ENCODE measurements at regions not wholly inside any gene's neighbourhood (a gene's known extent, or its start where the extent isn't known, plus 50 kb on each side); places are given as distances from the start of the nearest gene placed in this dataset.

DNA sequence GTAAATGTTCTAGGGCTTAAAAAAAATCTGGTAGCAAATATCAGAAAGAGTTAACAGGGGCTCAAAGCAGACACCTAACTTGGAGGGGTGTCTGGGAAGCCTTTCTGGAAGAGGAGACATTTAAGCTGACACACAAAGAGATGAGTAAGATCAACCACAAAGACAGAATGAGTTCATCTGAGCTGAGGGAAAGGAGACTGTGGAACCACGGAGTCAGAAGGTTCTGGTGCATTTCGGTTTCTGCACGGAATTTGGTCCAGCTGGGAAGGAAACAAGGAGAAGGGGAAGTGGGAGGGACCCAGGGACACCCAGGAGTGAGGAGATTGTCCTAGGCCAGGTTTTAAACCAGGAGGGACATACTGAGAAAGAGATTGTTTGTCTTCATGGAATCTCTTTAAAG, 161.1 kb downstream of the PHETA1 start:
- no peaks in the 10 kb centered on the region for H3K27me3 ChIP-seq (ENCODE audit: control insufficient read depth, insufficient read depth, low read length)
- ChIA-PET POLR2A (no interaction called here), CTCF (no interaction called here)
- no peak overlapping the region for H3K4me3 ChIP-seq (ENCODE audit: low read depth, low read length)
- TF ChIP-seq, protein P1, sequence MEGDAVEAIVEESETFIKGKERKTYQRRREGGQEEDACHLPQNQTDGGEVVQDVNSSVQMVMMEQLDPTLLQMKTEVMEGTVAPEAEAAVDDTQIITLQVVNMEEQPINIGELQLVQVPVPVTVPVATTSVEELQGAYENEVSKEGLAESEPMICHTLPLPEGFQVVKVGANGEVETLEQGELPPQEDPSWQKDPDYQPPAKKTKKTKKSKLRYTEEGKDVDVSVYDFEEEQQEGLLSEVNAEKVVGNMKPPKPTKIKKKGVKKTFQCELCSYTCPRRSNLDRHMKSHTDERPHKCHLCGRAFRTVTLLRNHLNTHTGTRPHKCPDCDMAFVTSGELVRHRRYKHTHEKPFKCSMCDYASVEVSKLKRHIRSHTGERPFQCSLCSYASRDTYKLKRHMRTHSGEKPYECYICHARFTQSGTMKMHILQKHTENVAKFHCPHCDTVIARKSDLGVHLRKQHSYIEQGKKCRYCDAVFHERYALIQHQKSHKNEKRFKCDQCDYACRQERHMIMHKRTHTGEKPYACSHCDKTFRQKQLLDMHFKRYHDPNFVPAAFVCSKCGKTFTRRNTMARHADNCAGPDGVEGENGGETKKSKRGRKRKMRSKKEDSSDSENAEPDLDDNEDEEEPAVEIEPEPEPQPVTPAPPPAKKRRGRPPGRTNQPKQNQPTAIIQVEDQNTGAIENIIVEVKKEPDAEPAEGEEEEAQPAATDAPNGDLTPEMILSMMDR (IDR thresholded peaks at IDR 0.05; ENCODE audit: insufficient read depth, low read depth, low read length) = no peak
- no peaks in the 10 kb centered on the region for H3K36me3 ChIP-seq (ENCODE audit: control insufficient read depth, insufficient read depth, low read length)
- no peak for DNase-seq (ENCODE audit: low read depth)

DNA sequence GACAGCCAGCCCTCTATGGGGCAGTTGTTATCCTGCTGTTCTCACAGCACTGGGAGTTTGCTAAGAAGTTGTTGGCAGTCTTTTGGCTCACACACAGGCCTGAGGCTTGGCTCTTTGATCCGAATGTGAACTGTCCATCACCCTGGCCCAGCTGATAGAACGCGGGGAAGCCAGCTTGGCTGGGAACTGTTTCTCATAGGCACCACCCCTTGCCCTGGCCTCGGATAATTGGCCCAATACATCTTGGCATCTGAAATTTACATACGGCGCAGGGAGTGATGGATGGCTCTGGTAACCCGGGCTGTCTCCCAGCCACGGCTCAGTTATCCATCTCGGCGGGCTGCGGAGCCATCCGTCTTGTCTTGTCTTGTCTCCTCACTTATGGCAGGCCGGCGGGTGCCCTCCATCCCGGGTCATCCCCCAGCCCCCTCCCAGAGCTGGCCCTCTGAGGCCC, 164.1 kb downstream of the PHETA1 start:
- H3K36me3 ChIP-seq (ENCODE audit: control insufficient read depth, insufficient read depth, low read length) = no peaks in the 10 kb centered on the region
- POLR2A ChIA-PET = no interaction called here
- H3K4me3 ChIP-seq (ENCODE audit: low read depth, low read length) = no peak overlapping the region
- CTCF ChIA-PET = no interaction called here
- DNase-seq (ENCODE audit: low read depth) = no peak
- no peaks in the 10 kb centered on the region; the same call in 1 of the 2 replicates for H3K27me3 ChIP-seq (ENCODE audit: control insufficient read depth, insufficient read depth, low read length)
- TF ChIP-seq, protein P1 (IDR thresholded peaks at IDR 0.05; ENCODE audit: insufficient read depth, low read depth, low read length) = no peak

DNA sequence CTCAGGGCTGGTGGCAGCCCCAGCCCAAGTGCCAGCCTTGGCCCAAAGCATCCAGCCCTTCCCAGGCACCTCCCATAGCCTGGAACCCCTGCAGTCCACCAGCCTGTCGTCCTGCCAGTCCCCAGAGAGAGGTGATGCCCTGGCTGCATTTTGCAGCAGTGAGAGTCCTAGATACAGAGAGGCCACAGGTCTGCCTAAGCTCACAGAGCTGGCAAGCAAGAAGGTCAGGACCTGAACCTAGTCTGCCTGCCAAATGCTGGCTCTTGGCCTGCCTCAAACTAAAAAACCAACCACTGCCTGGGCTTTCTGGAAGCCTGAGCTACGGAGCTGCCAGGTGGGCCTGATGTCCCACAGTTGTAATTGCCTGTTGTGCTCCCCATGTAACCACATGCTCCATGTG, 164.9 kb downstream of the PHETA1 start:
- H3K4me3 ChIP-seq (ENCODE audit: low read depth, low read length) = no peak overlapping the region
- POLR2A ChIA-PET = no interaction called here
- TF ChIP-seq, protein P1 (IDR thresholded peaks at IDR 0.05; ENCODE audit: insufficient read depth, low read depth, low read length) = no peak
- H3K36me3 ChIP-seq (ENCODE audit: control insufficient read depth, insufficient read depth, low read length) = no peaks in the 10 kb centered on the region
- DNase-seq (ENCODE audit: low read depth) = no peak
- H3K27me3 ChIP-seq (ENCODE audit: control insufficient read depth, insufficient read depth, low read length) = no peaks in the 10 kb centered on the region; the same call in 1 of the 2 replicates
- CTCF ChIA-PET = no interaction called here

DNA sequence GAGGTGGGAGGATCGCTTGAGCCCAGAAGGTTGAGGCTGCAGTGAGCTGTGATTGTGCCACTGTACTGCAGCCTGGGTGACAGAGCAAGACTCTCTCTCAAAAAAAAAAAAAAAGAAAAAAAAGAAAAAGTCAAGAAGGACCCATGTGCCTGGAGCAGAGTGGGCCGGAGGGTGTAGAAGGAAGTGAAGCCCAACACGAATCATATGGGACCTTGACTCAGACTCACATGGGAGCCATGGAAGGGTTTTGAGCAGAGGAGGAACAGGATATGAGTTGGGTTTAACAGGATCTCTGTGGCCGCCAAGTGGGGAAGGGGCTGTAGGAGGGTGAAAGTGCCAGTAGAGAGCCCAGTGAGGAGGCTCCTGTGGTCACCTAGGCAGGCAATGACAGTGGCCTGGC, 165.4 kb downstream of the PHETA1 start:
- POLR2A ChIA-PET = no interaction called here
- Histone ChIP-seq H3K27me3 (ENCODE audit: control insufficient read depth, insufficient read depth, low read length) (no peaks in the 10 kb centered on the region; the same call in 1 of the 2 replicates), H3K4me3 (ENCODE audit: low read depth, low read length) (no peak overlapping the region), H3K36me3 (ENCODE audit: control insufficient read depth, insufficient read depth, low read length) (no peaks in the 10 kb centered on the region)
- CTCF ChIA-PET = no interaction called here
- DNase-seq (ENCODE audit: low read depth) = no peak
- TF ChIP-seq, protein P1 (IDR thresholded peaks at IDR 0.05; ENCODE audit: insufficient read depth, low read depth, low read length) = no peak

DNA sequence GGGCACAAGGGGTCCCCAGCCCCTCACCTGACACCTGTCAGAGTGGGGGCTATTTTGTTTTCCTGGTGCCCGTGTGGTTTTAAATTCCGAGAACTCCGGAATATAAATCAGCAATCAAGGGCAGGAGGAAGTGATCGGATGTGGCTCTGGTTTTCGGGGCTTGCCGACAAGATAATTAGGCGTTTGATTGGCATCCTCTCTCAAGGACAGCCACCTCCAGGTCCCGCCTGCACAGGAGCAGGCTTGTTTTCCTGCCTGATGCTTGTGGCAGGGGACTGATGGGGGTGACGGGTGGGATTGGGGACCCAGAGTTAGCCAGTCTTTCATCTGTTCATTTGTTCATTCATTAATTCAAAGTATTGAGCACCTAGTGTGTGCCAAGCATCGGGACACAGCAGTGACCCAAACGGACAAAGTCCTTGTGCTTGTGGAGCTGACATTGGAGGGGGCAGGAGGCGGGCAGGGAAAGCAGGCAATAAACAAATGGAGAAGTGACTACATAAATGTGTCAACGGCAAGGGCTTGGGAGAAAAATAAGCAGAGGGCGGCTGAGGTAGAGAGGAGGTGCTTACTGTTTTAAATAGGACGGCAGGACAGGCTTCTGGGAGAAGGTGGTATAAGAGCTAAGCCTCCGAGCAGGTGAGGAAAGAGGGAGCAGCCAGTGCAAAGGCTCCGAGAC, 166.5 kb downstream of the PHETA1 start:
- ChIA-PET CTCF (no interaction called here), POLR2A (no interaction called here)
- H3K4me3 ChIP-seq (ENCODE audit: low read depth, low read length) = no peak overlapping the region
- no peaks in the 10 kb centered on the region for H3K36me3 ChIP-seq (ENCODE audit: control insufficient read depth, insufficient read depth, low read length)
- DNase-seq (ENCODE audit: low read depth) = no peak
- TF ChIP-seq, protein P1 (IDR thresholded peaks at IDR 0.05; ENCODE audit: insufficient read depth, low read depth, low read length) = no peak
- H3K27me3 ChIP-seq (ENCODE audit: control insufficient read depth, insufficient read depth, low read length) = no peaks in the 10 kb centered on the region; the same call in 1 of the 2 replicates
